Lower lobe of right lung (tissue), 2 donors: ENCODE measurements at regions not wholly inside any gene's neighbourhood (a gene's known extent, or its start where the extent isn't known, plus 50 kb on each side); places are given as distances from the start of the nearest gene placed in this dataset.
"Not testable (repeated sequence)": the region's sequence is repeated elsewhere in the genome, so short reads cannot be mapped to it uniquely, and the experiment has no call there.

ENCODE experiments used
- ATAC-seq, 2 donors: fragments of 200-7000 bp; cut with Tn5 transposase; one replicate each; pipeline ENCODE4 v1.9.1; 2020 to 2022; ENCODE audit warnings: mild to moderate bottlenecking in 2 of 2, moderate library complexity in 2 of 2
- DNase-seq: peaks from one replicate; pipeline ENCODE4 v3.0.0-alpha.2; 2020
- H3K27ac ChIP-seq: fragments of 200-600 bp; one replicate; pipeline ENCODE4 v1.8.0; 2022
- H3K27me3 ChIP-seq: fragments of 200-600 bp; one replicate; pipeline ENCODE4 v1.8.0; 2022; ENCODE audit warnings: low read depth
- H3K36me3 ChIP-seq: fragments of 200-600 bp; one replicate; pipeline ENCODE4 v1.8.0; 2022; ENCODE audit warnings: mild to moderate bottlenecking
- H3K4me1 ChIP-seq: fragments of 200-600 bp; one replicate; pipeline ENCODE4 v1.8.0; 2022
- H3K4me3 ChIP-seq: fragments of 200-600 bp; one replicate; pipeline ENCODE4 v1.8.0; 2022; ENCODE audit warnings: mild to moderate bottlenecking
- H3K9me3 ChIP-seq: fragments of 200-600 bp; one replicate; pipeline ENCODE4 v1.8.0; 2022
- intact Hi-C: fragments of 100-400 bp; cut with DNase I; formaldehyde crosslinking; loops from one replicate; pipeline ENCODE4 v1.11.0; 2022
- TF ChIP-seq, protein P1 (sequence below): fragments of 200-600 bp; IDR thresholded peaks from one replicate; pipeline ENCODE4 v1.8.0; 2022; ENCODE audit warnings: antibody characterized with exemption, mild to moderate bottlenecking
- donor health status: DM: no; HTN: yes; CAD: no; lungs with severe emphysema.

DNA sequence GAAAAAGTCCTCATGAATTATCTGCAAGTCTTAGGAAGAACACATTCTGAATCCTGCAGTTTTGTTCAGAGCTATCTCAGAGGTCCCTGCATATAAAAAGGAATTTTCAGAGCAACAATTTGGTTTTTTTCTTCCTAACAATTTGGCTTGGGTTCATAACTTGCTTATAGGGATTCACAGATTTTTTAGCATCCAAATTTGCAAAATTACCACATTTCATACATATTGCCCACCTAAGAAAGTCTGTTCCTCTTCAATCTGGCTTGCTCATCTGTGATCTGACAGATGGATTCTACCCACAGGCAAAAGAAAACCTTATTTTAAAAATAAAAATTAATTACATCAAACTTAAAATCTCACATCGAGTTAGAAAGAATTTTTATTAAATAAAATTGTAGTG is 714.4 kb upstream of the NCAM2 start:
- no peaks in the 10 kb centered on the region for H3K4me1 ChIP-seq
- no peaks in the 10 kb centered on the region for H3K36me3 ChIP-seq
- TF ChIP-seq, protein P1, sequence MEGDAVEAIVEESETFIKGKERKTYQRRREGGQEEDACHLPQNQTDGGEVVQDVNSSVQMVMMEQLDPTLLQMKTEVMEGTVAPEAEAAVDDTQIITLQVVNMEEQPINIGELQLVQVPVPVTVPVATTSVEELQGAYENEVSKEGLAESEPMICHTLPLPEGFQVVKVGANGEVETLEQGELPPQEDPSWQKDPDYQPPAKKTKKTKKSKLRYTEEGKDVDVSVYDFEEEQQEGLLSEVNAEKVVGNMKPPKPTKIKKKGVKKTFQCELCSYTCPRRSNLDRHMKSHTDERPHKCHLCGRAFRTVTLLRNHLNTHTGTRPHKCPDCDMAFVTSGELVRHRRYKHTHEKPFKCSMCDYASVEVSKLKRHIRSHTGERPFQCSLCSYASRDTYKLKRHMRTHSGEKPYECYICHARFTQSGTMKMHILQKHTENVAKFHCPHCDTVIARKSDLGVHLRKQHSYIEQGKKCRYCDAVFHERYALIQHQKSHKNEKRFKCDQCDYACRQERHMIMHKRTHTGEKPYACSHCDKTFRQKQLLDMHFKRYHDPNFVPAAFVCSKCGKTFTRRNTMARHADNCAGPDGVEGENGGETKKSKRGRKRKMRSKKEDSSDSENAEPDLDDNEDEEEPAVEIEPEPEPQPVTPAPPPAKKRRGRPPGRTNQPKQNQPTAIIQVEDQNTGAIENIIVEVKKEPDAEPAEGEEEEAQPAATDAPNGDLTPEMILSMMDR = no peak
- no peak overlapping the region for H3K27ac ChIP-seq
- ATAC-seq (no peak), DNase-seq (no peak)
- intact Hi-C loops = no loop called here
- no peaks in the 10 kb centered on the region for H3K9me3 ChIP-seq
- H3K27me3 ChIP-seq = no peaks in the 10 kb centered on the region
- no peak overlapping the region for H3K4me3 ChIP-seq

DNA sequence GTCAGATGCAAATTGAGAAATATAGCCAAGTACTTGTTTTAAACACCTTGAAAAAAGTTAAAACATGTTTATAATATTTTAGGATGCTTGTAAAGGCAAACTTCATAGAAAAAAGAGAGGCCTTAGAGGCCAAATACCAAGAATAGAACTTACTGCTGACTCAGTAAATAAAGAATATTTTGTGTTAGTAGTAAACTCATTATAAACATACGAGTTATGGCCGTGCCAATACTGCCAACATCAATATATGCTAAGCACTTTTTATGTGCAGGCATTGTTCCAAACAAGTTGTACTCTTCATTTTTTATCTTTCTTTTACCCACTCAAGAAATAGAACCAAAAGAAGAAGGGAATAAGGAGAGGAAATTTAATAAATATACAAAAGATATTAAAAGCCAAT is 705.9 kb upstream of the NCAM2 start:
- Histone ChIP-seq H3K36me3 (no peaks in the 10 kb centered on the region), H3K9me3 (no peaks in the 10 kb centered on the region), H3K27ac (no peak overlapping the region), H3K4me3 (no peak overlapping the region), H3K27me3 (no peaks in the 10 kb centered on the region), H3K4me1 (no peaks in the 10 kb centered on the region)
- TF ChIP-seq, protein P1 = no peak
- no peak for DNase-seq
- no peak for ATAC-seq
- intact Hi-C loops = no loop called here

DNA sequence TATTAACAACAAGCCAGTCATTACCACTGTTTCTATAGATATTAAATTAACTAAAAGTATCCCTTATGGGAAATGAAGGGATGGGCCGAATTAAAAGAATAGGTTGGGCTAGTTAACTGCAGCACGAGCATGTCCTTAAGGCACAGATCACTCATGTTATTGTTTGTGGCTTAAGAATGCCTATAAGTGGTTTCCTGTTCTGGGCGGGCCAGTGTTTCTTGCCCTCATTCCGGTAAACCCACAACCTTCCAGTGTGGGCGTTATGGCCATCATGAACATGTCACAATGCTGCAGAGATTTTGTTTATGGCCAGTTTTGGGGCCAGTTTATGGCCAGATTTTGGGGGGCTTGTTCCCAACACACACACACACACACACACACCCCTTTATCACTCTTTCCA is 705.4 kb upstream of the NCAM2 start:
- H3K4me1 ChIP-seq, ATAC-seq, H3K27ac ChIP-seq, H3K36me3 ChIP-seq, DNase-seq, H3K9me3 ChIP-seq, intact Hi-C loops, H3K27me3 ChIP-seq, H3K4me3 ChIP-seq: not testable (repeated sequence)

DNA sequence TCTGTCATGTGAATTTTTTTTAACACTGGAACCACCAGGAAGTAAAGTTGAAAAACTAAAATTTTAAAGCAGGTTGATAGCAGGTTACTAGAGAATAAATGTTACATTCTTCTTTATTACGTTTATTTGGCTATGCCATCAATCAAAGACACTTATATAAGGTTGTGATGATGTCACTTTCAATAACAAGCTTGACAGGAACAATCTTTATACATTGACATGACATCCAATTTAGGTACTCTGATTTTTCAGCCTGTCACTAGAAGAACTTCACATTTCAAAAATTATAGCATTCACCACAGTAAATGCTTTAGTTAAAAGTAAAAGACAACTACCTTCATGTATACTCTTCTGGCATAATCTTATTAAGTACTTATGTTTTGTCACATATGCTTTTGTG is 696.8 kb upstream of the NCAM2 start:
- intact Hi-C loops = no loop called here
- Histone ChIP-seq H3K27ac (no peak overlapping the region), H3K9me3 (no peaks in the 10 kb centered on the region), H3K27me3 (no peaks in the 10 kb centered on the region), H3K36me3 (no peaks in the 10 kb centered on the region), H3K4me1 (no peaks in the 10 kb centered on the region), H3K4me3 (no peak overlapping the region)
- ATAC-seq = no peak
- DNase-seq = no peak
- TF ChIP-seq, protein P1 = no peak

DNA sequence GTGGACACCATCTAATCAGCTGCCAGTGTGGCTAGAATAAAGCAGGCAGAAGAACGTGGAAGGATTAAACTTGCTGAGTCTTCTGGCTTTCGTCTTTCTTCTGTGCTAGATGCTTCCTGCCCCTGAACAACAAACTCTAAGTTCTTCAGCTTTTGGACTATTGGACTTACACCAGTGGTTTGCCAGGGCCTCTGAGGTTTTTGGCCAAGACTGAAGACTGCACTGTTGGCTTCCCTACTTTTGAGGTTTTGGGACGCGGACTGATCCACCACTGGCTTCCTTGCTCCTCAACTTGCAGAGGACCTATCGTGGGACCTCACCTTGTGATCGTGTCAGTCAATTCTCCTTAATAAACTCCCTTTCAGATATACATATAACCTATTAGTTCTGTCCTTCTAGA is 696.1 kb upstream of the NCAM2 start:
- no peaks in the 10 kb centered on the region for H3K9me3 ChIP-seq
- TF ChIP-seq, protein P1 = no peak
- ATAC-seq (no peak), DNase-seq (no peak)
- H3K4me1 ChIP-seq = no peaks in the 10 kb centered on the region
- H3K27me3 ChIP-seq = no peaks in the 10 kb centered on the region
- H3K4me3 ChIP-seq = no peak overlapping the region
- no peak overlapping the region for H3K27ac ChIP-seq
- H3K36me3 ChIP-seq = no peaks in the 10 kb centered on the region
- intact Hi-C loops = no loop called here

DNA sequence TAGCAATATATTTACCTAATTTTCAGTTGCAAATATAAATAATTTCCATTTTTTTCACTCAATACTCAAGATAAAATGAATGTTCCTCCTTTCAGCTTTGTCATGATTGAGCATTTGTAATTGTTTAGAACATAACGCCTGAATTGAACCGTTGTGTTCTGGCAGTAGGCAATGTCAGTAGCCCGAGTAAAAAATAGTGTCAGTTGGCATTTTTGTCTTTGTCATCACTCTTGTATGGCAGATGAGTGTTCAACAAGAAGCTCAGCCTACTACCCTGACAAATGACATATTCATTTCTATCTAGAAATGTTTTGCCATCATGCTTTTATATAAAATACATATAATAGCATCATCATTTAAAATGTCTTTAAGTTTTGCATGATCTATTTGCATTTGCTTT is 691.4 kb upstream of the NCAM2 start:
- Histone ChIP-seq H3K9me3 (no peaks in the 10 kb centered on the region), H3K4me3 (no peak overlapping the region), H3K27ac (no peak overlapping the region), H3K36me3 (no peaks in the 10 kb centered on the region), H3K4me1 (no peaks in the 10 kb centered on the region), H3K27me3 (no peaks in the 10 kb centered on the region)
- TF ChIP-seq, protein P1 = no peak
- intact Hi-C loops = no loop called here
- DNase-seq (no peak), ATAC-seq (no peak)
